Adrenal gland (tissue), 5 donors: ENCODE measurements at regions not wholly inside any gene's neighbourhood (a gene's known extent, or its start where the extent isn't known, plus 50 kb on each side); places are given as distances from the start of the nearest gene placed in this dataset.

ENCODE experiments used
- POLR2A ChIP-seq, 2 donors: fragments of 450-650 bp; IDR thresholded peaks; one replicate each; pipeline ENCODE4 v1.6.1; 2017; ENCODE audit warnings: antibody characterized with exemption in 2 of 2, mild to moderate bottlenecking in 2 of 2, moderate library complexity in 1 of 2
- TF ChIP-seq, protein P1 (sequence below), 6 experiments: fragments of 450-650 bp in 4 of 6; fragments of 200-600 bp in 2 of 6; sonication (generic) in 1 of 6; IDR thresholded peaks; 1 replicate in 5 of 6; 2 replicates in 1 of 6; pipeline versions ENCODE4 v1.5.1 to v1.8.0; 2016 to 2021; ENCODE audit warnings: antibody characterized with exemption in 6 of 6, mild to moderate bottlenecking in 2 of 6, moderate library complexity in 1 of 6
- donor health status: DM: no; HTN: no; CAD: no.

DNA sequence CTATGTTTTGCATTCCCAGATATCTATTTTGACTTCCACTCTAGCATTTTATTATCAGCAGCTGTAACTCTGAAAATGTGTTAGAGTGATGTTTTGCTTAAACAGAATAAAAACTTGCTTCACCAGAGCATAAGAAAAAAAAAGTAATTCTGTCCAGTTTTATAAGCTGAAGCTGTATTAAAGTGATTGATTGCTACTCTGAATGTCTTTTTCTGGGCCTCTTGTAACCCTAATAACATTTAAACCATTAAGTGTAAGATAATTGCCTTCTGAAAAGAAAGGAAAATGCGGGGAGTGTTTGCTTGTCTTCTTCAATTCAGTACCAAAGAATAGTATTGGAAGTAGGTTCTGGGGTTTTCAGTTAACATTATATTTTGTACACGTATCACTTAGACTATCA lies 57.9 kb upstream of the UBE2E1 start:
- TF ChIP-seq, protein P1, sequence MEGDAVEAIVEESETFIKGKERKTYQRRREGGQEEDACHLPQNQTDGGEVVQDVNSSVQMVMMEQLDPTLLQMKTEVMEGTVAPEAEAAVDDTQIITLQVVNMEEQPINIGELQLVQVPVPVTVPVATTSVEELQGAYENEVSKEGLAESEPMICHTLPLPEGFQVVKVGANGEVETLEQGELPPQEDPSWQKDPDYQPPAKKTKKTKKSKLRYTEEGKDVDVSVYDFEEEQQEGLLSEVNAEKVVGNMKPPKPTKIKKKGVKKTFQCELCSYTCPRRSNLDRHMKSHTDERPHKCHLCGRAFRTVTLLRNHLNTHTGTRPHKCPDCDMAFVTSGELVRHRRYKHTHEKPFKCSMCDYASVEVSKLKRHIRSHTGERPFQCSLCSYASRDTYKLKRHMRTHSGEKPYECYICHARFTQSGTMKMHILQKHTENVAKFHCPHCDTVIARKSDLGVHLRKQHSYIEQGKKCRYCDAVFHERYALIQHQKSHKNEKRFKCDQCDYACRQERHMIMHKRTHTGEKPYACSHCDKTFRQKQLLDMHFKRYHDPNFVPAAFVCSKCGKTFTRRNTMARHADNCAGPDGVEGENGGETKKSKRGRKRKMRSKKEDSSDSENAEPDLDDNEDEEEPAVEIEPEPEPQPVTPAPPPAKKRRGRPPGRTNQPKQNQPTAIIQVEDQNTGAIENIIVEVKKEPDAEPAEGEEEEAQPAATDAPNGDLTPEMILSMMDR (IDR thresholded peaks at IDR 0.05) = no peak
- TF ChIP-seq POLR2A (IDR thresholded peaks at IDR 0.05) = no peak
